AG04449 (cell line): ENCODE measurements at regions not wholly inside any gene's neighbourhood (a gene's known extent, or its start where the extent isn't known, plus 50 kb on each side); places are given as distances from the start of the nearest gene placed in this dataset.

Experiments
- CTCF ChIA-PET: fragments of 350-600 bp; formaldehyde crosslinking; extraction: SDS; loops from one replicate; lab custom pipeline; 2021; ENCODE audit warnings: antibody characterized with exemption; lab: Yijun Ruan, JAX
- POLR2A ChIA-PET: fragments of 400-600, 350-600 bp; formaldehyde crosslinking; extraction: SDS; loops from one replicate; lab custom pipeline; 2020; ENCODE audit warnings: antibody characterized with exemption, inconsistent platforms; lab: Yijun Ruan, JAX
- DNase-seq: peaks from one replicate; pipeline ENCODE4 v3.0.0-alpha.2; 2010; ENCODE audit warnings: low read depth, low spot score
- H3K4me3 ChIP-seq: 2 replicates; pipeline ENCODE4 v1.5.1; 2011; ENCODE audit warnings: low read depth, mild to moderate bottlenecking, control low read depth, low read length
- CTCF ChIP-seq: IDR thresholded peaks from one replicate; pipeline ENCODE4 v1.5.1; 2011; ENCODE audit warnings: mild to moderate bottlenecking, moderate library complexity, low read length, control low read depth, inconsistent platforms; ENCODE audit not compliant: insufficient read depth; ENCODE audit errors: missing control alignments

GRCh38 chr22:42202669-42203068 is 67.8 kb downstream of the TCF20 start:
- no peak for TF ChIP-seq CTCF
- DNase-seq: peak; percentile 5
- POLR2A ChIA-PET: no interaction called here

GRCh38 chr22:42202048-42202447 is 68.4 kb downstream of the TCF20 start:
- POLR2A ChIA-PET: no interaction called here
- TF ChIP-seq CTCF: no peak
- no peak overlapping the region for H3K4me3 ChIP-seq
- CTCF ChIA-PET: no interaction called here
- no peak for DNase-seq

More at GRCh38 chr22:42202669-42203068, 67.8 kb downstream of the TCF20 start:
- CTCF ChIA-PET: interaction anchor here (0.9 kb wide), 1 partner anchor 45 kb away, joined by 3 read pairs; no protein-coding TSS in a partner anchor
- no peak overlapping the region for H3K4me3 ChIP-seq

GRCh38 chr22:42199025-42199424 is 68.4 kb upstream of the CYP2D6 start:
- DNase-seq: no peak
- H3K4me3 ChIP-seq: no peak overlapping the region
- no peak for TF ChIP-seq CTCF
- CTCF ChIA-PET: no interaction called here
- POLR2A ChIA-PET: no interaction called here

GRCh38 chr22:42198226-42198625 is 67.6 kb upstream of the CYP2D6 start:
- no peak for TF ChIP-seq CTCF
- ChIA-PET POLR2A (no interaction called here), CTCF (interaction anchor here (0.9 kb wide), 1 partner anchor 8 kb away, joined by 3 read pairs; no protein-coding TSS in a partner anchor)
- DNase-seq: no peak
- no peak overlapping the region for H3K4me3 ChIP-seq

GRCh38 chr22:42196454-42196853 is 65.8 kb upstream of the CYP2D6 start:
- POLR2A ChIA-PET: no interaction called here
- CTCF ChIA-PET: interaction anchor here (0.7 kb wide), 1 partner anchor 277 kb away, joined by 3 read pairs; no protein-coding TSS in a partner anchor
- TF ChIP-seq CTCF: no peak
- no peak for DNase-seq
- H3K4me3 ChIP-seq: no peak overlapping the region

- CTCF ChIA-PET: no interaction called here
- no peak for TF ChIP-seq CTCF
- no peak overlapping the region for H3K4me3 ChIP-seq
- no peak for DNase-seq
- POLR2A ChIA-PET: no interaction called here
Measured at GRCh38 chr22:42194953-42195352, 64.3 kb upstream of the CYP2D6 start.
